Adrenal gland (tissue), 5 donors: ENCODE measurements at regions not wholly inside any gene's neighbourhood (a gene's known extent, or its start where the extent isn't known, plus 50 kb on each side); places are given as distances from the start of the nearest gene placed in this dataset.

ENCODE experiments used
- POLR2A ChIP-seq, 2 donors: fragments of 450-650 bp; IDR thresholded peaks; one replicate each; pipeline ENCODE4 v1.6.1; 2017; ENCODE audit warnings: antibody characterized with exemption in 2 of 2, mild to moderate bottlenecking in 2 of 2, moderate library complexity in 1 of 2
- TF ChIP-seq, protein P1 (sequence below), 6 experiments: fragments of 450-650 bp in 4 of 6; fragments of 200-600 bp in 2 of 6; sonication (generic) in 1 of 6; IDR thresholded peaks; 1 replicate in 5 of 6; 2 replicates in 1 of 6; pipeline versions ENCODE4 v1.5.1 to v1.8.0; 2016 to 2021; ENCODE audit warnings: antibody characterized with exemption in 6 of 6, mild to moderate bottlenecking in 2 of 6, moderate library complexity in 1 of 6
- donor health status: DM: no; HTN: no; CAD: no.

DNA sequence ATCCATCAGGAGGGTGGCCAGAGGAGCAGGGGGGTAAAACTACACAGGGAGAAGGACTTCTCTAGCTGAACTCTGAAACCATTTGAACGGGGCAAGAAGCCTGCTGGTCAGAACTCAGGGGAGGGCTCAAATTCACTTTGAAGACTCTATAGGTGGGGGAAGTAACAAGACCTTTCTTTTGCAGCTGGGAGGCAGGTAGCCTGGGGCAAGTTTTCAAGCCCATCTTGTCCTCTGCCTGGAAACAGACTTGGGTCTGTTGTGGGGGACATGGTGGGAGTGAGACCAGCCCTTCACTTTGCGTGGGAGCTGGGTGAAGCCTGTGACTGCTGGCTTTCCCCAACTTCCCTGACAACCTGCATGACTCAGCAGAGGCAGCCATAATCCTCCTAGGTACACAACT, 312.3 kb downstream of the SPRY1 start:
- TF ChIP-seq, protein P1, sequence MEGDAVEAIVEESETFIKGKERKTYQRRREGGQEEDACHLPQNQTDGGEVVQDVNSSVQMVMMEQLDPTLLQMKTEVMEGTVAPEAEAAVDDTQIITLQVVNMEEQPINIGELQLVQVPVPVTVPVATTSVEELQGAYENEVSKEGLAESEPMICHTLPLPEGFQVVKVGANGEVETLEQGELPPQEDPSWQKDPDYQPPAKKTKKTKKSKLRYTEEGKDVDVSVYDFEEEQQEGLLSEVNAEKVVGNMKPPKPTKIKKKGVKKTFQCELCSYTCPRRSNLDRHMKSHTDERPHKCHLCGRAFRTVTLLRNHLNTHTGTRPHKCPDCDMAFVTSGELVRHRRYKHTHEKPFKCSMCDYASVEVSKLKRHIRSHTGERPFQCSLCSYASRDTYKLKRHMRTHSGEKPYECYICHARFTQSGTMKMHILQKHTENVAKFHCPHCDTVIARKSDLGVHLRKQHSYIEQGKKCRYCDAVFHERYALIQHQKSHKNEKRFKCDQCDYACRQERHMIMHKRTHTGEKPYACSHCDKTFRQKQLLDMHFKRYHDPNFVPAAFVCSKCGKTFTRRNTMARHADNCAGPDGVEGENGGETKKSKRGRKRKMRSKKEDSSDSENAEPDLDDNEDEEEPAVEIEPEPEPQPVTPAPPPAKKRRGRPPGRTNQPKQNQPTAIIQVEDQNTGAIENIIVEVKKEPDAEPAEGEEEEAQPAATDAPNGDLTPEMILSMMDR (IDR thresholded peaks at IDR 0.05) = no peak
- TF ChIP-seq POLR2A (IDR thresholded peaks at IDR 0.05) = no peak
